ENCODE measurements at regions not wholly inside any gene's neighbourhood (a gene's known extent, or its start where the extent isn't known, plus 50 kb on each side); places are given as distances from the start of the nearest gene placed in this dataset.

DNA sequence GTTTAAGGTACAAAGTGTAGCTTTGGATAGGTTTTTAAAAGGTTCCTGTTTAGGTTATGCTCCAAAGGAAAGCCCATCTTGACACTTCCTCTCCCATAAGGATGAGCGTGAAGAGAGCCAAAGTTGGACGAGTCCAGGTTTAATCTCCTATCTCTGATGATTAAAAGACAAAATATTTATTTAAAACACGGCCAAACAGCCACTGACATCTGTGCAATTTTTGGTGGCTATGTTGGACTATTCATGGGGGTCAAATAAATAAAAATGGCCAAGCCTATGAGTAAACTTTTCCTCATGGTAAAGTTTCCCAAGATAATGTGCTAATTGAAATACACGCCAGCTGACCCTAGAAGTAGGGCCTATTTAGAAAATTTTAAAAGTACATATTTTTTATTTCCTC is 69.0 kb upstream of the DOCK9 start:
- H4K8ac ChIP-seq (ENCODE audit: low read depth in 2 of 2, low read length in 2 of 2): peak overlapping the region in 1 of 2 experiments; percentile 20; a peak in 1 of 4 replicates
- no peak overlapping the region; the same call in 1 of the 2 replicates for H4K91ac ChIP-seq (ENCODE audit: insufficient read depth, low read depth, low read length)
- no peak overlapping the region; the same call in 1 of the 2 replicates for H4K5ac ChIP-seq (ENCODE audit: low read depth, low read length)
- intact Hi-C loops (cut with micrococcal nuclease): no loop called here
- in situ Hi-C loops (cut with MboI; ENCODE audit: low sequenced_read_pairs): loop anchor here (25.0 kb wide), 1 partner anchor 610 kb away; no protein-coding TSS in a partner anchor
- dilution Hi-C loops (cut with HindIII; ENCODE audit: low sequenced_read_pairs, unreplicated experiment): no loop called here
- H3K27ac ChIP-seq (ENCODE audit: insufficient read depth, low read length): no peak overlapping the region
- H3K9me1 ChIP-seq (ENCODE audit: insufficient read depth, low read length): peaks cover 13% of the 10 kb centered on the region
- H2AK9ac ChIP-seq (replicated peaks; ENCODE audit: low read depth, low read length, poor library complexity): no peak overlapping the region
- no peaks in the 10 kb centered on the region for H3K27me3 ChIP-seq (ENCODE audit: control insufficient read depth, insufficient read depth, low read length)
- peaks cover 2 to 32% of the 10 kb centered on the region in 2 experiments; a peak in 2 of 4 replicates for H3K79me1 ChIP-seq (ENCODE audit: low read depth in 1 of 2, low read length in 2 of 2)
- no peaks in the 10 kb centered on the region for H3K36me3 ChIP-seq (ENCODE audit: control insufficient read depth, insufficient read depth, low read length)
- ChIA-PET POLR2A (ENCODE audit: unreplicated experiment) (no interaction called here), CTCF (interaction anchor here (1.0 kb wide), 1 partner anchor 9 kb away, joined by 3 read pairs; no protein-coding TSS in a partner anchor)
- H3K14ac ChIP-seq (replicated peaks; ENCODE audit: low read depth, low read length): peak overlapping the region; percentile 42; the same call in 1 of the 2 replicates
- H2BK15ac ChIP-seq (ENCODE audit: low read depth, low read length): no peak overlapping the region
- WGBS, 2 experiments (ENCODE audit: extremely low coverage in 2 of 2, insufficient read length in 1 of 2): no CpG with 5 or more reads among the region's 4 CpGs
- peak overlapping the region; percentile 63 for H3K23ac ChIP-seq (ENCODE audit: low read depth, low read length)
- H3K18ac ChIP-seq (ENCODE audit: low read depth, low read length): peak overlapping the region; percentile 6; the same call in 1 of the 2 replicates
- H2BK5ac ChIP-seq (ENCODE audit: low read depth, low read length, poor library complexity, severe bottlenecking): peak overlapping the region; percentile 78
- H3K4me3 ChIP-seq (ENCODE audit: insufficient read depth, low read depth, low read length): no peak overlapping the region
- no peak overlapping the region for H2AK5ac ChIP-seq (ENCODE audit: low read depth, low read length)
- ATAC-seq (ENCODE audit: low read depth): peak; percentile 21
- H2BK20ac ChIP-seq (ENCODE audit: low read depth, low read length): peak overlapping the region; percentile 88
- no peak overlapping the region for H2AFZ ChIP-seq (replicated peaks; ENCODE audit: low read length, poor library complexity)
- no peak overlapping the region for H3K56ac ChIP-seq (ENCODE audit: extremely low read depth, insufficient read depth, low read length)
- H3K4me1 ChIP-seq (ENCODE audit: control insufficient read depth, insufficient read depth, low read length): peaks cover 16% of the 10 kb centered on the region
- no peaks in the 10 kb centered on the region for H3K9me3 ChIP-seq (ENCODE audit: control insufficient read depth, insufficient read depth, low read length)
- peak overlapping the region; percentile 74; the same call in 1 of the 2 replicates for H3K4ac ChIP-seq (ENCODE audit: low read depth, low read length)
- TF ChIP-seq RFX5 (IDR thresholded peaks at IDR 0.05; ENCODE audit: low read depth, low read length): no peak
- no peak for TF ChIP-seq SMC3 (IDR thresholded peaks at IDR 0.05; ENCODE audit: low read depth, low read length)
- TF ChIP-seq CHD1 (IDR thresholded peaks at IDR 0.05; ENCODE audit: low read depth, low read length): no peak
- TF ChIP-seq MAZ (IDR thresholded peaks at IDR 0.05; ENCODE audit: borderline replicate concordance, low read depth, low read length): no peak
- TF ChIP-seq RAD21 (IDR thresholded peaks at IDR 0.05; ENCODE audit: low read length): no peak
- TF ChIP-seq MXI1 (IDR thresholded peaks at IDR 0.05; ENCODE audit: borderline replicate concordance, low read depth, low read length): no peak
- no peak for TF ChIP-seq ELK1 (IDR thresholded peaks at IDR 0.05; ENCODE audit: borderline replicate concordance, low read depth, low read length)
- TF ChIP-seq MAFK (IDR thresholded peaks at IDR 0.05; ENCODE audit: low read depth, low read length): no peak
- TF ChIP-seq USF2 (IDR thresholded peaks at IDR 0.05; ENCODE audit: low read depth, low read length): no peak
- no peak for TF ChIP-seq RCOR1 (IDR thresholded peaks at IDR 0.05; ENCODE audit: insufficient replicate concordance, low read length)
- TF ChIP-seq BHLHE40 (IDR thresholded peaks at IDR 0.05; ENCODE audit: low read depth, low read length): no peak
- no peak for TF ChIP-seq CEBPB (IDR thresholded peaks at IDR 0.05; ENCODE audit: low read depth, low read length)
- TF ChIP-seq, protein P1, sequence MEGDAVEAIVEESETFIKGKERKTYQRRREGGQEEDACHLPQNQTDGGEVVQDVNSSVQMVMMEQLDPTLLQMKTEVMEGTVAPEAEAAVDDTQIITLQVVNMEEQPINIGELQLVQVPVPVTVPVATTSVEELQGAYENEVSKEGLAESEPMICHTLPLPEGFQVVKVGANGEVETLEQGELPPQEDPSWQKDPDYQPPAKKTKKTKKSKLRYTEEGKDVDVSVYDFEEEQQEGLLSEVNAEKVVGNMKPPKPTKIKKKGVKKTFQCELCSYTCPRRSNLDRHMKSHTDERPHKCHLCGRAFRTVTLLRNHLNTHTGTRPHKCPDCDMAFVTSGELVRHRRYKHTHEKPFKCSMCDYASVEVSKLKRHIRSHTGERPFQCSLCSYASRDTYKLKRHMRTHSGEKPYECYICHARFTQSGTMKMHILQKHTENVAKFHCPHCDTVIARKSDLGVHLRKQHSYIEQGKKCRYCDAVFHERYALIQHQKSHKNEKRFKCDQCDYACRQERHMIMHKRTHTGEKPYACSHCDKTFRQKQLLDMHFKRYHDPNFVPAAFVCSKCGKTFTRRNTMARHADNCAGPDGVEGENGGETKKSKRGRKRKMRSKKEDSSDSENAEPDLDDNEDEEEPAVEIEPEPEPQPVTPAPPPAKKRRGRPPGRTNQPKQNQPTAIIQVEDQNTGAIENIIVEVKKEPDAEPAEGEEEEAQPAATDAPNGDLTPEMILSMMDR (conservative IDR thresholded peaks at IDR 0.05; ENCODE audit: low read depth, low read length): no peak
- no peak for TF ChIP-seq NFE2L2 (IDR thresholded peaks at IDR 0.05; ENCODE audit: low read depth, low read length)
- TF ChIP-seq POLR2A (IDR thresholded peaks at IDR 0.05; ENCODE audit: low read depth, low read length): no peak
- H3K4me2 ChIP-seq (ENCODE audit: low read depth, low read length): peak overlapping the region; percentile 67; the same call in 1 of the 2 replicates
- H4K20me1 ChIP-seq (ENCODE audit: insufficient read depth, low read length): peaks cover 8% of the 10 kb centered on the region; the same call in 1 of the 2 replicates
- peak overlapping the region; percentile 89 for H2BK120ac ChIP-seq (ENCODE audit: low read depth, low read length)
- no peak for DNase-seq
- BruUV-seq (replicated peaks): no TSS peak
- no peak overlapping the region for H3K9ac ChIP-seq (ENCODE audit: low read depth, low read length)
